ENCODE measurements at regions not wholly inside any gene's neighbourhood (a gene's known extent, or its start where the extent isn't known, plus 50 kb on each side); places are given as distances from the start of the nearest gene placed in this dataset.

- DNase-seq (no peak), FAIRE-seq (no peak)
- Histone ChIP-seq H3K27me3 (ENCODE audit: control insufficient read depth, insufficient read depth, low read length) (no peaks in the 10 kb centered on the region), H3K9ac (ENCODE audit: low read length in 3 of 3) (no peak overlapping the region), H3K4me1 (ENCODE audit: control insufficient read depth in 2 of 3, insufficient read depth in 2 of 3, low read depth in 1 of 3, low read length in 3 of 3) (no peaks in the 10 kb centered on the region), H3K9me3 (ENCODE audit: control insufficient read depth in 2 of 3, insufficient read depth in 1 of 3, low read length in 3 of 3) (no peaks in the 10 kb centered on the region), H3K36me3 (ENCODE audit: control insufficient read depth in 2 of 3, insufficient read depth in 3 of 3, low read length in 3 of 3) (no peaks in the 10 kb centered on the region), H3K27ac (ENCODE audit: low read depth in 2 of 2, low read length in 2 of 2) (no peak overlapping the region), H3K4me3 (ENCODE audit: low read length in 3 of 3) (no peak overlapping the region)
- TF ChIP-seq CTCF (IDR thresholded peaks at IDR 0.05; ENCODE audit: borderline replicate concordance, extremely low read depth, insufficient read depth) = no peak
- intact Hi-C loops (cut with DNase I) = no loop called here
These were observed 253.9 kb upstream of the CNTNAP5 start for GRCh38 chr2:123770996-123771720.

DNA sequence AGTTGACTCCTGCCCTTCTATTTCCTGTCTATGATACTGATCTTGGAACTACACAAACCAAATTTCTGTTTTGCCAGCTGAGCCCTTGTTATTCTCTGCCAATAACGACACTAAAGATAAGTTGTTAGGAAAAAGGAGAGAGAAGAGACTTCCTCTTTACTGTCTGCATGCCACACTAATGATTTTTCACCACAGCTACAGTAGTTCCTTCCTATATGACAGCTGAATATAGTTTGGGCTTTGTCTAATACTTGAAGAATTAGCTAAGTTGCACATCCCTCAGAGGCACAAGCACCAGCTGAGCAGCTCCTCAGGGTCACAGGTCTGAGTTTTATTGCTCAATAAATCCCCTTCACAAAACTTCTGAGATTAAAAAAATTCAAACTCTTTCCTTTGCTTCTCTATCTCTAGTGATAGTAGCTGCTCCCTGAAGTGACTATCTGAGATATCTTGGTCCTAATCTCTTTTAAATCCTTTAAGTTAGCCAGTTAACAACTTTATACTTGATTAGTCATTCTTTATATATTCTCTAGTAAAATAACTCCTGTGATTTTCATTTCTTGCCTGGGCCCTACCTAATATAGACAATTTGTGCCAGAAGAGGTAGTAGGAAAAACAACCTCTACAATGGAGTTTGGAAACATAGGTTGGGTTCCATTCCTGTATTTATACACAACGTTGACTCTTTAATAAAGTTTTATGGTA is 253.0 kb upstream of the CNTNAP5 start:
- no peak overlapping the region for H3K27ac ChIP-seq (ENCODE audit: low read depth in 2 of 2, low read length in 2 of 2)
- no peaks in the 10 kb centered on the region for H3K4me1 ChIP-seq (ENCODE audit: control insufficient read depth in 2 of 3, insufficient read depth in 2 of 3, low read depth in 1 of 3, low read length in 3 of 3)
- H3K9me3 ChIP-seq (ENCODE audit: control insufficient read depth in 2 of 3, insufficient read depth in 1 of 3, low read length in 3 of 3) = no peaks in the 10 kb centered on the region
- no peak overlapping the region for H3K4me3 ChIP-seq (ENCODE audit: low read length in 3 of 3)
- no peaks in the 10 kb centered on the region for H3K27me3 ChIP-seq (ENCODE audit: control insufficient read depth, insufficient read depth, low read length)
- H3K36me3 ChIP-seq (ENCODE audit: control insufficient read depth in 2 of 3, insufficient read depth in 3 of 3, low read length in 3 of 3) = no peaks in the 10 kb centered on the region
- intact Hi-C loops (cut with DNase I) = no loop called here
- H3K9ac ChIP-seq (ENCODE audit: low read length in 3 of 3) = no peak overlapping the region
- DNase-seq (no peak), FAIRE-seq (no peak)
- TF ChIP-seq CTCF (IDR thresholded peaks at IDR 0.05; ENCODE audit: borderline replicate concordance, extremely low read depth, insufficient read depth) = no peak

GRCh38 chr2:123777116-123777515 is 248.0 kb upstream of the CNTNAP5 start:
- Histone ChIP-seq H3K27ac (ENCODE audit: low read depth in 2 of 2, low read length in 2 of 2) (no peak overlapping the region), H3K9me3 (ENCODE audit: control insufficient read depth in 2 of 3, insufficient read depth in 1 of 3, low read length in 3 of 3) (no peaks in the 10 kb centered on the region), H3K4me3 (ENCODE audit: low read length in 3 of 3) (no peak overlapping the region), H3K4me1 (ENCODE audit: control insufficient read depth in 2 of 3, insufficient read depth in 2 of 3, low read depth in 1 of 3, low read length in 3 of 3) (no peaks in the 10 kb centered on the region), H3K9ac (ENCODE audit: low read length in 3 of 3) (no peak overlapping the region), H3K36me3 (ENCODE audit: control insufficient read depth in 2 of 3, insufficient read depth in 3 of 3, low read length in 3 of 3) (no peaks in the 10 kb centered on the region), H3K27me3 (ENCODE audit: control insufficient read depth, insufficient read depth, low read length) (no peaks in the 10 kb centered on the region)
- no peak for TF ChIP-seq CTCF (IDR thresholded peaks at IDR 0.05; ENCODE audit: borderline replicate concordance, extremely low read depth, insufficient read depth)
- FAIRE-seq (peak; percentile 38), DNase-seq (no peak)
- intact Hi-C loops (cut with DNase I) = no loop called here
